PC-9 (cell line): ENCODE measurements at regions not wholly inside any gene's neighbourhood (a gene's known extent, or its start where the extent isn't known, plus 50 kb on each side); places are given as distances from the start of the nearest gene placed in this dataset.

ENCODE experiments used
- BruUV-seq: library from RNA; stranded (reverse); fragments of 400-500 nt; replicated peaks from 2 replicates; lab custom pipeline; 2021; lab: Mats Ljungman, UMichigan
- CTCF ChIA-PET: fragments of 300-600 bp; sonication (Branson Sonifier 250); formaldehyde crosslinking; loops from one replicate; lab custom pipeline; 2022; ENCODE audit warnings: antibody characterized with exemption; lab: Charles Lee
- POLR2A ChIA-PET: fragments of 300-600 bp; sonication (Branson Sonifier 250); formaldehyde crosslinking; loops from one replicate; lab custom pipeline; 2022; ENCODE audit warnings: antibody characterized with exemption; ENCODE audit not compliant: unreplicated experiment; lab: Charles Lee
- DNase-seq, 2 experiments: peaks; one replicate each; pipeline versions ENCODE4 v3.0.0 to v3.0.0-alpha.2; 2015 to 2022; ENCODE audit warnings: mixed read lengths in 1 of 2
- H2AFZ ChIP-seq: fragments of 200-600 bp; sonication (generic); 2 replicates; pipeline ENCODE4 v1.8.1; 2017; ENCODE audit warnings: antibody characterized with exemption
- H3F3A ChIP-seq: fragments of 200-600 bp; sonication (generic); 2 replicates; pipeline ENCODE4 v1.8.1; 2017; ENCODE audit warnings: antibody characterized with exemption, mild to moderate bottlenecking, low read depth; ENCODE audit not compliant: insufficient read depth
- H3K27ac ChIP-seq: fragments of 200-600 bp; sonication (generic); 2 replicates; pipeline ENCODE4 v1.6.1; 2016; ENCODE audit warnings: mixed run types
- H3K27me3 ChIP-seq: fragments of 200-600 bp; sonication (generic); 2 replicates; pipeline ENCODE4 v1.6.1; 2016; ENCODE audit warnings: low read depth, mixed run types; ENCODE audit not compliant: insufficient read depth
- H3K36me3 ChIP-seq: fragments of 200-600 bp; sonication (generic); 2 replicates; pipeline ENCODE4 v1.6.1; 2016; ENCODE audit warnings: low read depth, mixed run types
- H3K4me1 ChIP-seq: fragments of 200-600 bp; sonication (generic); replicated peaks from 2 replicates; pipeline ENCODE4 v1.6.1; 2016; ENCODE audit warnings: mixed run types; ENCODE audit not compliant: insufficient read depth
- H3K4me2 ChIP-seq: fragments of 200-600 bp; sonication (generic); 2 replicates; pipeline ENCODE4 v1.6.1; 2017; ENCODE audit warnings: mixed run types
- H3K4me3 ChIP-seq: fragments of 200-600 bp; sonication (generic); 2 replicates; pipeline ENCODE4 v1.6.1; 2016; ENCODE audit warnings: mixed run types
- H3K79me2 ChIP-seq: fragments of 200-600 bp; sonication (generic); 2 replicates; pipeline ENCODE4 v1.6.1; 2017; ENCODE audit warnings: low read depth, mixed run types
- H3K9me2 ChIP-seq: fragments of 200-600 bp; sonication (generic); 2 replicates; pipeline ENCODE4 v1.8.1; 2017; ENCODE audit warnings: mild to moderate bottlenecking; ENCODE audit not compliant: insufficient read depth
- H3K9me3 ChIP-seq: fragments of 200-600 bp; sonication (generic); 2 replicates; pipeline ENCODE4 v1.8.1; 2016; ENCODE audit warnings: low read depth; ENCODE audit not compliant: insufficient read depth
- H4K20me1 ChIP-seq: fragments of 200-600 bp; sonication (generic); 2 replicates; pipeline ENCODE4 v1.8.1; 2017; ENCODE audit not compliant: insufficient read depth
- CTCF ChIP-seq: fragments of 200-600 bp; sonication (generic); conservative IDR thresholded peaks from 2 replicates; pipeline ENCODE4 v1.6.1; 2017; ENCODE audit warnings: mixed run types, antibody characterized with exemption, mild to moderate bottlenecking, moderate library complexity
- EZH2 ChIP-seq: fragments of 200-600 bp; sonication (generic); IDR thresholded peaks from 2 replicates; pipeline ENCODE4 v1.8.0; 2017; ENCODE audit warnings: antibody characterized with exemption, low read depth
- intact Hi-C: fragments of 100-400 bp; cut with micrococcal nuclease; formaldehyde crosslinking; loops from one replicate; pipeline ENCODE4 v1.10.0; 2022; ENCODE audit not compliant: unreplicated experiment

- Histone ChIP-seq H3K79me2 (no peaks in the 10 kb centered on the region), H3F3A (no peaks in the 10 kb centered on the region), H3K4me2 (no peak overlapping the region), H3K4me1 (no peaks in the 10 kb centered on the region), H3K27ac (no peak overlapping the region), H3K9me2 (no peaks in the 10 kb centered on the region), H3K27me3 (no peaks in the 10 kb centered on the region), H2AFZ (no peak overlapping the region), H3K9me3 (no peaks in the 10 kb centered on the region), H4K20me1 (no peaks in the 10 kb centered on the region), H3K36me3 (no peaks in the 10 kb centered on the region), H3K4me3 (no peak overlapping the region)
- no TSS peak for BruUV-seq
- intact Hi-C loops, result no loop called here
- no peak for DNase-seq
- ChIA-PET POLR2A (no interaction called here), CTCF (no interaction called here)
- TF ChIP-seq EZH2 (no peak), CTCF (no peak)
Measured at GRCh38 chr22:47901911-47902310, 1139.5 kb downstream of the TBC1D22A start.

- Histone ChIP-seq H3K4me1 (no peaks in the 10 kb centered on the region), H3K27ac (no peak overlapping the region), H3K4me2 (no peak overlapping the region), H3F3A (no peaks in the 10 kb centered on the region), H3K36me3 (no peaks in the 10 kb centered on the region), H3K4me3 (no peak overlapping the region), H3K9me3 (no peaks in the 10 kb centered on the region), H2AFZ (no peak overlapping the region), H3K27me3 (no peaks in the 10 kb centered on the region), H3K79me2 (no peaks in the 10 kb centered on the region), H4K20me1 (no peaks in the 10 kb centered on the region), H3K9me2 (no peaks in the 10 kb centered on the region)
- DNase-seq, result no peak
- intact Hi-C loops, result no loop called here
- no TSS peak for BruUV-seq
- POLR2A ChIA-PET, result no interaction called here
- CTCF ChIA-PET, result no interaction called here
- TF ChIP-seq EZH2, result no peak
- no peak for TF ChIP-seq CTCF
Measured at GRCh38 chr22:47899894-47900293, 1137.4 kb downstream of the TBC1D22A start.

- Histone ChIP-seq H3K36me3 (no peaks in the 10 kb centered on the region), H3K79me2 (no peaks in the 10 kb centered on the region), H3K4me2 (no peak overlapping the region), H2AFZ (no peak overlapping the region), H3K4me1 (no peaks in the 10 kb centered on the region), H3K9me3 (no peaks in the 10 kb centered on the region), H4K20me1 (no peaks in the 10 kb centered on the region; the same call in 1 of the 2 replicates), H3K27me3 (no peaks in the 10 kb centered on the region), H3K4me3 (no peak overlapping the region), H3F3A (no peaks in the 10 kb centered on the region), H3K27ac (no peak overlapping the region), H3K9me2 (no peaks in the 10 kb centered on the region)
- TF ChIP-seq EZH2 (no peak), CTCF (no peak)
- CTCF ChIA-PET, result no interaction called here
- BruUV-seq, result no TSS peak
- intact Hi-C loops, result no loop called here
- no peak for DNase-seq
- POLR2A ChIA-PET, result no interaction called here
Measured at GRCh38 chr22:47898946-47899345, 1136.5 kb downstream of the TBC1D22A start.
